Coronary artery (tissue), 2 donors: ENCODE measurements at regions not wholly inside any gene's neighbourhood (a gene's known extent, or its start where the extent isn't known, plus 50 kb on each side); places are given as distances from the start of the nearest gene placed in this dataset.

ENCODE experiments used
- DNase-seq: peaks from one replicate; pipeline ENCODE4 v3.0.0-alpha.2; 2017; ENCODE audit warnings: low spot score
- H3K27ac ChIP-seq, 2 donors: fragments of 200-600 bp; sonication (generic); one replicate each; pipeline ENCODE4 v1.5.1; 2016 to 2019
- H3K4me3 ChIP-seq: fragments of 200-600 bp; sonication (generic); 2 replicates; pipeline ENCODE4 v1.5.1; 2016; ENCODE audit warnings: mild to moderate bottlenecking, moderate library complexity
- TF ChIP-seq, protein P1 (sequence below): fragments of 200-600 bp; sonication (generic); IDR thresholded peaks from one replicate; pipeline ENCODE4 v1.5.1; 2019; ENCODE audit warnings: antibody characterized with exemption

DNA sequence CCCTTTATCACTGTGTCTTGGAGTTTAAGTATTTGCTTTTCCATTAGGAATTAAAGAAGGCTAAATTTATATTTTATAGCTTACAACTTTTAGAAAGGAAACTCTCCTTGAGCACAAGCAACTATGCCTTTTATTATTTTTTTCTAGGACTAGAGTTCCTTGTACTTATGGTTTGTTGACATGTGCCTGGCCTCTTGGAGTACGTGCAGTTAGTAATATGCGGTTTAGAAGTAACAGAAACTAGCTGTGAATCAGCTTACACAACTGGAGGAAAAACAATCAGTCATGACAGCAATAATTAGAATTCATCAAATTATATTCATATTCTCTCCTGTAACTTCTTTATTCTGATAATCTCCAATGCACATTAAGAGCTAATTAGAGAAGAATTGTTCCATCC is 428.7 kb downstream of the AEBP2 start:
- TF ChIP-seq, protein P1, sequence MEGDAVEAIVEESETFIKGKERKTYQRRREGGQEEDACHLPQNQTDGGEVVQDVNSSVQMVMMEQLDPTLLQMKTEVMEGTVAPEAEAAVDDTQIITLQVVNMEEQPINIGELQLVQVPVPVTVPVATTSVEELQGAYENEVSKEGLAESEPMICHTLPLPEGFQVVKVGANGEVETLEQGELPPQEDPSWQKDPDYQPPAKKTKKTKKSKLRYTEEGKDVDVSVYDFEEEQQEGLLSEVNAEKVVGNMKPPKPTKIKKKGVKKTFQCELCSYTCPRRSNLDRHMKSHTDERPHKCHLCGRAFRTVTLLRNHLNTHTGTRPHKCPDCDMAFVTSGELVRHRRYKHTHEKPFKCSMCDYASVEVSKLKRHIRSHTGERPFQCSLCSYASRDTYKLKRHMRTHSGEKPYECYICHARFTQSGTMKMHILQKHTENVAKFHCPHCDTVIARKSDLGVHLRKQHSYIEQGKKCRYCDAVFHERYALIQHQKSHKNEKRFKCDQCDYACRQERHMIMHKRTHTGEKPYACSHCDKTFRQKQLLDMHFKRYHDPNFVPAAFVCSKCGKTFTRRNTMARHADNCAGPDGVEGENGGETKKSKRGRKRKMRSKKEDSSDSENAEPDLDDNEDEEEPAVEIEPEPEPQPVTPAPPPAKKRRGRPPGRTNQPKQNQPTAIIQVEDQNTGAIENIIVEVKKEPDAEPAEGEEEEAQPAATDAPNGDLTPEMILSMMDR = no peak
- peak overlapping the region in 1 of 2 donors; percentile 13 for H3K27ac ChIP-seq
- H3K4me3 ChIP-seq = no peak overlapping the region

DNA sequence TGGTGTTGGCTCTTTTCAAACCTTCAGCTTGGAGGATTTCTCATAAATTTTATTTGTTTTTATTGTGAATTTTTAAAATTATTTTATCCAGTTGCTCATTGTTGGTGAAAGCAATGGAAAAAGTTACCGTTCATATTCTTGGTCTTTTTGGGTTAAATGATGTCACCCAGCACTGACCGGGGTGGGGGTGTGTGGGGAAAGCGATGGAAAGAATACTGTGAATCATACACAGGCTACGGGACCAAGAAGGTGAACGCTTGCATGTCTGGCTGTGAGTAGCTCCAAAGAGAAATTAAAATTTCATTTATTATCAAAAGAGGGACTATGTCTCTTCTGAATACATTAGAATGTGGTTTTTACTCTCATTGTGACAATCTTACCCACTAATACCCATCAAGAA is 430.1 kb downstream of the AEBP2 start:
- H3K4me3 ChIP-seq = no peak overlapping the region
- TF ChIP-seq, protein P1 = no peak
- no peak for DNase-seq
- peak overlapping the region in 1 of 2 donors; percentile 33 for H3K27ac ChIP-seq

More for the DNA sequence above, 428.7 kb downstream of the AEBP2 start:
- DNase-seq = no peak

DNA sequence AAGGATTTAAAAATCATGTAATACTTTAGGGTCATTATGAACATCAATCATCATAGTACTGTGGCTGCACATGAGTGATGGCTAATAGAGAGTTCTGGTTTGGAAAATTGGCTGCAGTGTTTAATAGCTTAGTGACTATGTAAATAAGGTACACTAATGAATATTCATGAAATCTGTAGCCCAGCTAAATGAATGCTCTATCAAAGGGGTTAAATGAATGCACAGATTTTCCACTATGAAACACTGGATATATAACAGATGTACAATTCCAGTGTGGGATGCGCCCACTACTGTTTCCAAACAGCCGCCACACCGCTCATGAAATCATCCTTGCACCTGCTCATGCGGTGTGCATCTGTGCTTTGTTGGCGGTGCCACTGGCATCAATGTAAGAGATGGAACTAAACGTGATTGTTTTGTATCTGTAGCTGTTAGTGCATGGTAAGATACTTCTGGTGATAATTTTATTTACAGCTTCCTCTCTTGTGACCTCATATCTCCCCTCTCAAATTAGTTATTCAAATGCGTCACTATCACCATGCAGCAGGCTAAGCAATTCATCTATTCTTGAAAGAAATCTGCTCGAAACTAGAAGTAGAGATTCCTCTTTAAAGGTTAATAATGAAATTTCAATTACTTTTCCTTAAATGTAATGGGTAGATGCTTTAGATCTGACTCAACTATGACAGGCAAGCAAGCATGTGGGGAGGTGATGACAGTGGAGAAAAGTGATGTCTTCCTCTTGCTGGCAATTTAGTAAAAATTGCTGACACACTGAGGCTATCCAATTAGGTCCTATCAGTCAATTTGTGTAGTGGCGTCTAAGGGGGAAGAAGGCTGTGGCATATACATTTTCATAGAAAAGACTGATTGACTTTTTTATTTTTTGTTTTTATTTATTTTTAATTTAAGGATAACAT is 433.6 kb downstream of the AEBP2 start:
- Histone ChIP-seq H3K27ac (no peak overlapping the region), H3K4me3 (no peak overlapping the region)
- DNase-seq = no peak
- TF ChIP-seq, protein P1 = no peak

DNA sequence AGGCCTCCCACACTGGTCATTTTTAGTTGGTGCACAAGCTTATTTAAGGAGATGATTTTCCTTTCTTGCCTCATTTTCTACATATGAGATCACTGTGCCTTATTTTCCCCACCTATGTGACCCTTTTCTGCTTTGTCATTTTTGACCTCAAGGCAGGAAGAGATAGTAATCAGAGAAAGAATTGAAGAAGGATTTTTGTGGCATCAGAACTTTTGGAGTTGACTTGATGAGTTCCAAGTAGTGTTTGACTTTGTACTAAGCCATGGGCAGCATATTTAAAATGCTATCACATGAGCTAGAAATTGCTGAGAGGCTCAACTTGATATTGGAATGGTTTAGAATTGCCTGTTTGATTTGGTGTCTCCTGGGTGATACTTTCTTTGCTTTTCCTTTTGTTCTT is 440.8 kb downstream of the AEBP2 start:
- H3K4me3 ChIP-seq = no peak overlapping the region
- TF ChIP-seq, protein P1 = no peak
- H3K27ac ChIP-seq = no peak overlapping the region
- no peak for DNase-seq

DNA sequence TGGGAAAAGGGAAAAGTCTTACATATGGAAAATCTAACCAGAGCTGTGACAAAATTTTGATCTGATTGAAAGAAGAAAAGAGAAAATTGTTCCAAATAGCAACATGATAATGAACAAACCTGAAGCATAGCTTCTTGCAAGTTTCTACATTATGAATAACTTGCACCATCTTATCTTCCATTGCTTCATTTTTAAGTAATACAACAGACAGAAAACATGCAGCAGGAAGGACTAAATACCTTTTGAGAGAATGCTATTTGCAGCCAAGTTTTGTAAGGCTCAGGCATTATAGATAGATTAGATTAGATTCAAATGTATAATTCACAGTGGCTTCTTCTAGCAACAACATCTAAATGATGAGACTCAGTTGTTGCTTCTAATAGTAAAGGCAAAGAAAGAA is 441.4 kb downstream of the AEBP2 start:
- DNase-seq = no peak
- H3K27ac ChIP-seq = no peak overlapping the region
- TF ChIP-seq, protein P1 = no peak
- no peak overlapping the region for H3K4me3 ChIP-seq

DNA sequence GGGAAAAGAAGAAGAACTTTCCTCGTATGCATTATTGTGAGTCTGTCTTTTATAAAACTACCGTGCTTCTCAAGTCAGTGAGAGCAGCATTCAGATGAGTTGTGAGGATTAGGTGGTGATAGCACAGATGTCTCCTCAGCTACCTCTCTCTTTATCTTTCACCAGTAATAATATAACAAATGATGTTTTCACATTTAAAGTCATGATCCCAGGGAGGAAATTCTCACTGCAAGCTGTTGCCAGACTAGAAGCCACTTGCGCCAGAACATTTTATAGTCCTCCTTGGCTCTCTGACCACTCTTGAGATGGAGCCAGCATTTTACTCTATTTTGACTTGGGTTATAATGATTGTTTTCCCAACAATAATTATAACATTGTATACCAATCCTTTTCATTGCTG is 443.1 kb downstream of the AEBP2 start:
- TF ChIP-seq, protein P1 = no peak
- H3K27ac ChIP-seq = peak overlapping the region; percentile 58 to 82
- no peak for DNase-seq
- H3K4me3 ChIP-seq = no peak overlapping the region

DNA sequence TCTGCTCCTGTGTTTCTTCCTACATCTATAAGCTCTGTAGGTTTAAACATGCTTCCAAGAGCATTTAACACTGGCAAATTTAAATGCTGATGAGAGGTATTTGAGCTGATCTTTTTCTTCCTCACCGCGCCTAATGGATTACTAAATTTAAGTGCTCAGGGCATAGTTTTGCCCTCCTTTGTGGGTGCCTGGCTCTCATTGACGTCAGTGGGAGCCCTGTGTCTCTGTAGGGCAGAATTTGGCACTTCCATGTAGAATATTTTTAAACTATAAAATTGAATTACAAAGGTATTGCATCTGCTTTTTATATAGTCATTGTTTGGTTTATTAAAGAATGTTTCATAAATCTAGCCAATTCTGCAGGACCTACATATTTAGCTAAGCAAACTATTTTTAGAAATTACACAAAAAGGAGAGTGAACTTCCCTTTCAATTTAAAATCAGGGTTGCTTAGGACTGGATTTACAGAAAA is 444.8 kb downstream of the AEBP2 start:
- peak overlapping the region; percentile 72 to 82 for H3K27ac ChIP-seq
- DNase-seq = no peak
- H3K4me3 ChIP-seq = no peak overlapping the region
- TF ChIP-seq, protein P1 = no peak
